ENCODE measurements at regions not wholly inside any gene's neighbourhood (a gene's known extent, or its start where the extent isn't known, plus 50 kb on each side); places are given as distances from the start of the nearest gene placed in this dataset.

DNA sequence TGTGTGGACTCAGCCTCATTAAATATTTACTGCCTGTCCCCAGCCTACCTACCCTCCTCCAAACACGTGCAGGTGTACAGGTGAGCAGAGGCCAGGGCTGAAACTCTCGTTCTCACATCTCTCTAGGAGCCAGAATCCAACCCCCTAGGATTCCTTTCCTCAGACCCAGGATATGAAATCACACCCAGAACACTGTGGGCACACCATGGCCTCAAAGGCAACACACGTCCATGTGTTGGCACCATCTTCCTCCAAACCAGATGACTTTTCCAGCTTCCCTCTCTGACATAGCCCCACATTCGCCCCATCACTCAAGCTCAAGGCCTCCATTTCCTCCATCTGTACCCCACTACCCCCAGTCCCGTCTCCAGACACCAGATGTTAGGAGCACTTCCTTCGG is 51.8 kb upstream of the DUSP5 start:
- Histone ChIP-seq H3K4me1 (ENCODE audit: control insufficient read depth in 2 of 2, insufficient read depth in 1 of 2, low read depth in 1 of 2, low read length in 2 of 2) (peaks cover 0 to 18% of the 10 kb centered on the region in 2 donors), H2AK5ac (ENCODE audit: low read depth, low read length) (no peak overlapping the region), H3K14ac (ENCODE audit: low read length) (no peak overlapping the region), H4K8ac (ENCODE audit: low read depth, low read length) (no peak overlapping the region), H2BK15ac (ENCODE audit: low read length) (peak overlapping the region; percentile 12), H3K4ac (ENCODE audit: low read length) (no peak overlapping the region), H3K4me2 (ENCODE audit: insufficient read depth, low read length, poor library complexity, severe bottlenecking) (no peak overlapping the region), H3K18ac (ENCODE audit: low read length) (no peak overlapping the region), H2BK120ac (ENCODE audit: low read depth, low read length) (no peak overlapping the region), H2AFZ (ENCODE audit: low read length) (no peak overlapping the region), H3K27ac (replicated peaks; ENCODE audit: low read length) (no peak overlapping the region), H3K36me3 (replicated peaks in 1 of 2; ENCODE audit: control insufficient read depth in 2 of 2, insufficient read depth in 2 of 2, low read length in 2 of 2) (no peaks in the 10 kb centered on the region), H3K4me3 (ENCODE audit: low read length in 2 of 2) (no peak overlapping the region), H3K79me1 (ENCODE audit: low read depth, low read length) (no peaks in the 10 kb centered on the region), H4K91ac (ENCODE audit: low read depth, low read length, poor library complexity) (no peak overlapping the region), H3K9ac (ENCODE audit: low read depth, low read length, poor library complexity) (no peak overlapping the region), H3K9me3 (replicated peaks in 1 of 2; ENCODE audit: control insufficient read depth in 2 of 2, insufficient read depth in 1 of 2, low read depth in 1 of 2, low read length in 2 of 2) (no peaks in the 10 kb centered on the region), H2BK12ac (ENCODE audit: low read length) (no peak overlapping the region), H3K23ac (ENCODE audit: low read depth, low read length, poor library complexity) (no peak overlapping the region), H3K27me3 (ENCODE audit: control insufficient read depth in 3 of 3, insufficient read depth in 3 of 3, low read depth in 1 of 3, low read length in 3 of 3) (peaks cover 0 to 4% (median 0%) of the 10 kb centered on the region in 3 experiments), H2BK5ac (ENCODE audit: low read length) (no peak overlapping the region)
- no CpG with 5 or more reads among the region's 6 CpGs for WGBS, 2 donors (ENCODE audit: extremely low coverage in 2 of 2, insufficient read length in 2 of 2, insufficient replicate concordance in 1 of 2)
- no peak for DNase-seq (ENCODE audit: low spot score)

DNA sequence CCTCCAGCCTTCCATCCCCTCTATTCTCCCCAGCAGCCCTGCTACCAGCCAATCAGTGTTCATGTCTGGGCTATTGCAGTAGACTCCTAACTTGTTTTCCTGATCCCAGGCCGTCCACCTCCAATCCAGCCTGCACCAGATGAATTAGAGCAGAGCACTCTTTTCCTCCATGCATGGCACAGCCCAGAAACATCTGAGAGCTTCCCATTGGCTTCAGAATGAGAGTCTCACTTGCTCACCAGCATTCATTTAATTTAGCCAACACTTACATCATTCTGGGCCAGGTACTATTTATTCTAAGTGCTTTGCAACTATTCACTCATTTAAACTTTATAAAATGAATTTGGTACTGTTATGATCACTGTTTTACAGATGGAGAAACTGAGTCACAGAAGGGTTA is 51.4 kb upstream of the DUSP5 start:
- Histone ChIP-seq H2BK12ac (ENCODE audit: low read length) (no peak overlapping the region), H2AK5ac (ENCODE audit: low read depth, low read length) (no peak overlapping the region), H3K9ac (ENCODE audit: low read depth, low read length, poor library complexity) (no peak overlapping the region), H4K91ac (ENCODE audit: low read depth, low read length, poor library complexity) (no peak overlapping the region), H3K18ac (ENCODE audit: low read length) (no peak overlapping the region), H3K4ac (ENCODE audit: low read length) (no peak overlapping the region), H2AFZ (ENCODE audit: low read length) (no peak overlapping the region), H3K9me3 (replicated peaks in 1 of 2; ENCODE audit: control insufficient read depth in 2 of 2, insufficient read depth in 1 of 2, low read depth in 1 of 2, low read length in 2 of 2) (no peaks in the 10 kb centered on the region), H2BK120ac (ENCODE audit: low read depth, low read length) (no peak overlapping the region), H2BK5ac (ENCODE audit: low read length) (no peak overlapping the region), H3K4me2 (ENCODE audit: insufficient read depth, low read length, poor library complexity, severe bottlenecking) (no peak overlapping the region), H3K36me3 (replicated peaks in 1 of 2; ENCODE audit: control insufficient read depth in 2 of 2, insufficient read depth in 2 of 2, low read length in 2 of 2) (no peaks in the 10 kb centered on the region), H3K23ac (ENCODE audit: low read depth, low read length, poor library complexity) (no peak overlapping the region), H4K8ac (ENCODE audit: low read depth, low read length) (no peak overlapping the region), H3K4me1 (ENCODE audit: control insufficient read depth in 2 of 2, insufficient read depth in 1 of 2, low read depth in 1 of 2, low read length in 2 of 2) (peaks cover 0 to 18% of the 10 kb centered on the region in 2 donors), H3K27me3 (ENCODE audit: control insufficient read depth in 3 of 3, insufficient read depth in 3 of 3, low read depth in 1 of 3, low read length in 3 of 3) (peaks cover 0 to 4% (median 0%) of the 10 kb centered on the region in 3 experiments), H3K27ac (replicated peaks; ENCODE audit: low read length) (no peak overlapping the region), H3K4me3 (ENCODE audit: low read length in 2 of 2) (no peak overlapping the region), H3K79me1 (ENCODE audit: low read depth, low read length) (no peaks in the 10 kb centered on the region), H2BK15ac (ENCODE audit: low read length) (no peak overlapping the region), H3K14ac (ENCODE audit: low read length) (no peak overlapping the region)
- no peak for DNase-seq (ENCODE audit: low spot score)
- no CpG with 5 or more reads among the region's 1 CpG for WGBS, 2 donors (ENCODE audit: extremely low coverage in 2 of 2, insufficient read length in 2 of 2, insufficient replicate concordance in 1 of 2)

DNA sequence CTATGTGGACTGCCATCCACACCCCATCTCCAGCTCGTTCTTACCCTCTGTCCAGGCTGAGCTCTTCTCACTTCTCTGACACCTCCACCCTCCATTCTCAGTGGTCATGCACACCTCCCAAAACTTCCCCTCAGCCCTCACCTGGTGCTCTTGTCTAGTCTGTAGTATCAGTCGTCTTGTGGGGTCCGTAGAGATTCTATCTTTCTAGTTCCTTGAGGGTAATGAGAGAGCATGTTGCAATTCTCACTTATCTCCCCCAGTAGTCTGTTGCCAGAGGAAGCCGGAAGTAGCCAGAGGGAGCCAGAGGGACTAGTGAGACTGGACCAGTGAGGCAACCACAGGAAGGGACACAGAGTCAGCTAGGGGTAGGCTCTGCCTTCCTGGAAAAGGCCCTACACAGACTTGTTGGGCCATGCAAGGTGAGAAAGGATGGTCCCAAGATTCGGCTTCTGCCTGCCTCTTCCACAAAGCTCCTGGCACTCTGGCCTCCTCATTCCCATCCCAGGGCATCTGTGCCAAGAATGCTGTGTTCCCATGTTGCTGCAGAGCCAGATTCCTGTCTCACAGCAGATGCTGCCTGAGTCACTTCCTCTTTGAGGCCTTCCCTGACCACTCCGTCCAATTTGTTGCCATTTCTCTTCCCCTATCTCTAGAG is 50.6 kb upstream of the DUSP5 start:
- Histone ChIP-seq H2AFZ (ENCODE audit: low read length) (no peak overlapping the region), H4K8ac (ENCODE audit: low read depth, low read length) (no peak overlapping the region), H3K4me3 (ENCODE audit: low read length in 2 of 2) (no peak overlapping the region), H2BK120ac (ENCODE audit: low read depth, low read length) (no peak overlapping the region), H3K9ac (ENCODE audit: low read depth, low read length, poor library complexity) (no peak overlapping the region), H2BK12ac (ENCODE audit: low read length) (no peak overlapping the region), H3K14ac (ENCODE audit: low read length) (no peak overlapping the region), H4K91ac (ENCODE audit: low read depth, low read length, poor library complexity) (no peak overlapping the region), H3K4me2 (ENCODE audit: insufficient read depth, low read length, poor library complexity, severe bottlenecking) (no peak overlapping the region), H2AK5ac (ENCODE audit: low read depth, low read length) (no peak overlapping the region), H3K4me1 (ENCODE audit: control insufficient read depth in 2 of 2, insufficient read depth in 1 of 2, low read depth in 1 of 2, low read length in 2 of 2) (peaks cover 0 to 14% of the 10 kb centered on the region in 2 donors), H3K27ac (replicated peaks; ENCODE audit: low read length) (no peak overlapping the region), H3K9me3 (replicated peaks in 1 of 2; ENCODE audit: control insufficient read depth in 2 of 2, insufficient read depth in 1 of 2, low read depth in 1 of 2, low read length in 2 of 2) (no peaks in the 10 kb centered on the region), H2BK5ac (ENCODE audit: low read length) (no peak overlapping the region), H2BK15ac (ENCODE audit: low read length) (no peak overlapping the region), H3K4ac (ENCODE audit: low read length) (no peak overlapping the region), H3K27me3 (ENCODE audit: control insufficient read depth in 3 of 3, insufficient read depth in 3 of 3, low read depth in 1 of 3, low read length in 3 of 3) (peaks cover 0 to 7% (median 0%) of the 10 kb centered on the region in 3 experiments), H3K79me1 (ENCODE audit: low read depth, low read length) (no peaks in the 10 kb centered on the region), H3K23ac (ENCODE audit: low read depth, low read length, poor library complexity) (no peak overlapping the region), H3K36me3 (replicated peaks in 1 of 2; ENCODE audit: control insufficient read depth in 2 of 2, insufficient read depth in 2 of 2, low read length in 2 of 2) (no peaks in the 10 kb centered on the region), H3K18ac (ENCODE audit: low read length) (peak overlapping the region; percentile 2)
- no peak for DNase-seq (ENCODE audit: low spot score)
- no CpG with 5 or more reads among the region's 6 CpGs for WGBS, 2 donors (ENCODE audit: extremely low coverage in 2 of 2, insufficient read length in 2 of 2, insufficient replicate concordance in 1 of 2)

DNA sequence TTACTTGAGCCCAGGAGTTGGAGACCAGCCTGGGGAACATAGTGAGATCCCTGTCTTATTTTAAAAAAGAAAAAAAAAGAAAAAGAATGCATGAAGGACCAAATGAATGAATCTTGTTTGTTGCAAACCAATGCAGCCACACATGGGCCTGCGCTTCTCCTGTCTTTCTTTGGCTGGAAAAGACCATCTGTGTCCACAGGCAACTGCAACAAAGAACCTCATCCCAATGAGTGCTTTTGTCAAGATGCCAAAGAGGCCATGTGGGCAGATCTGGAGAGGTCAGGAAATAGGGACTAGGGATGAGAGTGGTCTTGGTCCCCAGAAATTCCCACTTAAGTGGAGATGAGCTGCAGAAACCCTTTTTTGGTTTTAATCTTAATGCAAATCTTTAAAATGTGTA is 49.8 kb upstream of the DUSP5 start:
- no peak overlapping the region for H4K8ac ChIP-seq (ENCODE audit: low read depth, low read length)
- H3K27ac ChIP-seq (replicated peaks; ENCODE audit: low read length): no peak overlapping the region
- H4K91ac ChIP-seq (ENCODE audit: low read depth, low read length, poor library complexity): no peak overlapping the region
- H3K9ac ChIP-seq (ENCODE audit: low read depth, low read length, poor library complexity): no peak overlapping the region
- H3K27me3 ChIP-seq (ENCODE audit: control insufficient read depth in 3 of 3, insufficient read depth in 3 of 3, low read depth in 1 of 3, low read length in 3 of 3): peaks cover 0 to 7% (median 0%) of the 10 kb centered on the region in 3 experiments
- H2AFZ ChIP-seq (ENCODE audit: low read length): no peak overlapping the region
- H3K9me3 ChIP-seq (replicated peaks in 1 of 2; ENCODE audit: control insufficient read depth in 2 of 2, insufficient read depth in 1 of 2, low read depth in 1 of 2, low read length in 2 of 2): no peaks in the 10 kb centered on the region
- no peak overlapping the region for H2AK5ac ChIP-seq (ENCODE audit: low read depth, low read length)
- H3K4ac ChIP-seq (ENCODE audit: low read length): no peak overlapping the region
- WGBS, 2 donors (ENCODE audit: extremely low coverage in 2 of 2, insufficient read length in 2 of 2, insufficient replicate concordance in 1 of 2): no CpG with 5 or more reads among the region's 1 CpG
- H3K14ac ChIP-seq (ENCODE audit: low read length): no peak overlapping the region
- no peak overlapping the region for H2BK15ac ChIP-seq (ENCODE audit: low read length)
- H3K79me1 ChIP-seq (ENCODE audit: low read depth, low read length): no peaks in the 10 kb centered on the region
- no peak overlapping the region for H3K18ac ChIP-seq (ENCODE audit: low read length)
- H3K23ac ChIP-seq (ENCODE audit: low read depth, low read length, poor library complexity): no peak overlapping the region
- no peak for DNase-seq (ENCODE audit: low spot score)
- H3K36me3 ChIP-seq (replicated peaks in 1 of 2; ENCODE audit: control insufficient read depth in 2 of 2, insufficient read depth in 2 of 2, low read length in 2 of 2): no peaks in the 10 kb centered on the region
- H3K4me2 ChIP-seq (ENCODE audit: insufficient read depth, low read length, poor library complexity, severe bottlenecking): no peak overlapping the region
- peaks cover 0 to 12% of the 10 kb centered on the region in 2 donors for H3K4me1 ChIP-seq (ENCODE audit: control insufficient read depth in 2 of 2, insufficient read depth in 1 of 2, low read depth in 1 of 2, low read length in 2 of 2)
- no peak overlapping the region for H2BK12ac ChIP-seq (ENCODE audit: low read length)
- H2BK5ac ChIP-seq (ENCODE audit: low read length): no peak overlapping the region
- H3K4me3 ChIP-seq (ENCODE audit: low read length in 2 of 2): no peak overlapping the region
- no peak overlapping the region for H2BK120ac ChIP-seq (ENCODE audit: low read depth, low read length)

Data from neuronal stem cell (in vitro differentiated cells).